OCI-LY7 (cell line): ENCODE measurements at regions not wholly inside any gene's neighbourhood (a gene's known extent, or its start where the extent isn't known, plus 50 kb on each side); places are given as distances from the start of the nearest gene placed in this dataset.

Source experiments
- BruUV-seq: library from RNA; stranded (reverse); fragments of 400-500 nt; replicated peaks from 2 replicates; lab custom pipeline; 2021; lab: Mats Ljungman, UMichigan
- CTCF ChIA-PET: fragments of 300-600 bp; sonication (Branson Sonifier 250); formaldehyde crosslinking; loops from one replicate; lab custom pipeline; 2022; ENCODE audit warnings: antibody characterized with exemption; ENCODE audit not compliant: unreplicated experiment; lab: Charles Lee
- POLR2A ChIA-PET: fragments of 300-600 bp; sonication (Branson Sonifier 250); formaldehyde crosslinking; loops from one replicate; lab custom pipeline; 2022; ENCODE audit warnings: antibody characterized with exemption; lab: Charles Lee
- DNase-seq: peaks from one replicate; pipeline ENCODE4 v3.0.0-alpha.2; 2015; ENCODE audit warnings: low spot score
- H2AFZ ChIP-seq: fragments of 200-600 bp; sonication (generic), shearing (Covaris generic); 2 replicates; pipeline ENCODE4 v1.6.1; 2014; ENCODE audit warnings: mild to moderate bottlenecking, antibody characterized with exemption, low read length, moderate library complexity
- H3K27ac ChIP-seq: fragments of 200-600 bp; sonication (generic); 2 replicates; pipeline ENCODE4 v1.5.1; 2014; ENCODE audit warnings: mixed run types, low read depth, mild to moderate bottlenecking, moderate library complexity, low read length, inconsistent platforms; ENCODE audit not compliant: poor library complexity, severe bottlenecking
- H3K36me3 ChIP-seq: fragments of 200-600 bp; sonication (generic); 2 replicates; pipeline ENCODE4 v1.6.1; 2014; ENCODE audit warnings: mild to moderate bottlenecking, antibody characterized with exemption, low read length, moderate library complexity, mixed read lengths; ENCODE audit not compliant: insufficient read depth
- H3K4me1 ChIP-seq: fragments of 200-600 bp; sonication (generic); 2 replicates; pipeline ENCODE4 v1.5.1; 2014; ENCODE audit warnings: mild to moderate bottlenecking, low read length; ENCODE audit not compliant: insufficient read depth, poor library complexity, severe bottlenecking
- H3K4me2 ChIP-seq: fragments of 200-600 bp; sonication (generic); 2 replicates; pipeline ENCODE4 v1.6.1; 2014; ENCODE audit warnings: mild to moderate bottlenecking, low read length
- H3K4me3 ChIP-seq: fragments of 200-600 bp; sonication (generic); 2 replicates; pipeline ENCODE4 v1.5.1; 2014; ENCODE audit warnings: mild to moderate bottlenecking, low read depth, low read length; ENCODE audit not compliant: poor library complexity, severe bottlenecking
- H3K79me2 ChIP-seq: fragments of 200-600 bp; sonication (generic); 2 replicates; pipeline ENCODE4 v1.6.1; 2016; ENCODE audit warnings: low read depth, mild to moderate bottlenecking, low read length, moderate library complexity, mixed read lengths; ENCODE audit not compliant: insufficient read depth
- H3K9me2 ChIP-seq: fragments of 200-600 bp; sonication (generic); 2 replicates; pipeline ENCODE4 v1.6.1; 2016; ENCODE audit warnings: mild to moderate bottlenecking, low read length, mixed read lengths; ENCODE audit not compliant: insufficient read depth
- H3K9me3 ChIP-seq: fragments of 200-600 bp; sonication (generic); 2 replicates; pipeline ENCODE4 v1.6.1; 2014; ENCODE audit warnings: mild to moderate bottlenecking, mixed run types, low read length, mixed read lengths
- H4K20me1 ChIP-seq: fragments of 200-600 bp; sonication (generic); 2 replicates; pipeline ENCODE4 v1.6.1; 2014; ENCODE audit warnings: mild to moderate bottlenecking, antibody characterized with exemption, low read length, moderate library complexity, mixed read lengths; ENCODE audit not compliant: insufficient read depth
- CTCF ChIP-seq: fragments of 200-600 bp; sonication (generic); conservative IDR thresholded peaks from 2 replicates; pipeline ENCODE4 v1.5.1; 2014; ENCODE audit warnings: mild to moderate bottlenecking, antibody characterized with exemption, low read length, moderate library complexity, mixed read lengths
- EZH2phosphoT487 ChIP-seq: fragments of 200-600 bp; sonication (generic); IDR thresholded peaks from 2 replicates; pipeline ENCODE4 v1.6.1; 2018; ENCODE audit warnings: low read depth, borderline replicate concordance, mild to moderate bottlenecking, mixed run types, antibody characterized with exemption, low read length, moderate library complexity, mixed read lengths
- intact Hi-C: fragments of 100-400 bp; cut with micrococcal nuclease; formaldehyde crosslinking; loops from one replicate; pipeline ENCODE4 v1.10.0; 2022; ENCODE audit not compliant: unreplicated experiment

- Histone ChIP-seq H3K4me2 (no peak overlapping the region), H3K4me3 (no peak overlapping the region), H3K27ac (no peak overlapping the region), H3K79me2 (no peaks in the 10 kb centered on the region), H3K36me3 (no peaks in the 10 kb centered on the region), H3K4me1 (no peaks in the 10 kb centered on the region), H3K9me2 (no peaks in the 10 kb centered on the region), H4K20me1 (no peaks in the 10 kb centered on the region), H2AFZ (no peak overlapping the region), H3K9me3 (no peaks in the 10 kb centered on the region)
- intact Hi-C loops = no loop called here
- DNase-seq = no peak
- BruUV-seq = no TSS peak
- CTCF ChIA-PET = no interaction called here
- POLR2A ChIA-PET = interaction anchor here (0.6 kb wide), 1 partner anchor 198 kb away, joined by 3 read pairs; no protein-coding TSS in a partner anchor
- TF ChIP-seq CTCF (no peak), EZH2phosphoT487 (no peak)
Observed at GRCh38 chr12:45502481-45503128, 226.9 kb upstream of the ARID2 start.

- no peak for DNase-seq
- TF ChIP-seq CTCF (no peak), EZH2phosphoT487 (no peak)
- BruUV-seq = no TSS peak
- no peaks in the 10 kb centered on the region for H3K36me3 ChIP-seq
- no peaks in the 10 kb centered on the region for H3K4me1 ChIP-seq
- no peak overlapping the region for H3K4me2 ChIP-seq
- no peak overlapping the region for H2AFZ ChIP-seq
- intact Hi-C loops = no loop called here
- H3K9me3 ChIP-seq = no peaks in the 10 kb centered on the region
- no peaks in the 10 kb centered on the region for H3K9me2 ChIP-seq
- no peaks in the 10 kb centered on the region for H4K20me1 ChIP-seq
- H3K27ac ChIP-seq = no peak overlapping the region
- ChIA-PET CTCF (no interaction called here), POLR2A (no interaction called here)
- no peaks in the 10 kb centered on the region for H3K79me2 ChIP-seq
- H3K4me3 ChIP-seq = no peak overlapping the region
Observed at GRCh38 chr12:45503899-45504298, 225.6 kb upstream of the ARID2 start.

GRCh38 chr12:45504316-45505010, 225.0 kb upstream of the ARID2 start:
- Histone ChIP-seq H3K4me3 (no peak overlapping the region), H4K20me1 (no peaks in the 10 kb centered on the region), H3K27ac (no peak overlapping the region), H3K9me2 (no peaks in the 10 kb centered on the region), H3K4me2 (no peak overlapping the region), H3K9me3 (no peaks in the 10 kb centered on the region), H3K4me1 (no peaks in the 10 kb centered on the region), H3K79me2 (no peaks in the 10 kb centered on the region), H3K36me3 (no peaks in the 10 kb centered on the region), H2AFZ (no peak overlapping the region)
- no peak for TF ChIP-seq EZH2phosphoT487
- no peak for TF ChIP-seq CTCF
- DNase-seq = no peak
- no TSS peak for BruUV-seq
- ChIA-PET CTCF (interaction anchor here (0.5 kb wide), 1 partner anchor 20 kb away, joined by 3 read pairs; no protein-coding TSS in a partner anchor), POLR2A (no interaction called here)
- intact Hi-C loops = no loop called here
